Lower lobe of right lung (tissue), 2 donors: ENCODE measurements at regions not wholly inside any gene's neighbourhood (a gene's known extent, or its start where the extent isn't known, plus 50 kb on each side); places are given as distances from the start of the nearest gene placed in this dataset.
A peak's percentile ranks its signal among the peaks of the same experiment; 100 is the strongest.

ENCODE experiments used
- ATAC-seq, 2 donors: fragments of 200-7000 bp; cut with Tn5 transposase; one replicate each; pipeline ENCODE4 v1.9.1; 2020 to 2022; ENCODE audit warnings: mild to moderate bottlenecking in 2 of 2, moderate library complexity in 2 of 2
- DNase-seq: peaks from one replicate; pipeline ENCODE4 v3.0.0-alpha.2; 2020
- H3K27ac ChIP-seq: fragments of 200-600 bp; one replicate; pipeline ENCODE4 v1.8.0; 2022
- H3K27me3 ChIP-seq: fragments of 200-600 bp; one replicate; pipeline ENCODE4 v1.8.0; 2022; ENCODE audit warnings: low read depth
- H3K36me3 ChIP-seq: fragments of 200-600 bp; one replicate; pipeline ENCODE4 v1.8.0; 2022; ENCODE audit warnings: mild to moderate bottlenecking
- H3K4me1 ChIP-seq: fragments of 200-600 bp; one replicate; pipeline ENCODE4 v1.8.0; 2022
- H3K4me3 ChIP-seq: fragments of 200-600 bp; one replicate; pipeline ENCODE4 v1.8.0; 2022; ENCODE audit warnings: mild to moderate bottlenecking
- H3K9me3 ChIP-seq: fragments of 200-600 bp; one replicate; pipeline ENCODE4 v1.8.0; 2022
- intact Hi-C: fragments of 100-400 bp; cut with DNase I; formaldehyde crosslinking; loops from one replicate; pipeline ENCODE4 v1.11.0; 2022
- TF ChIP-seq, protein P1 (sequence below): fragments of 200-600 bp; IDR thresholded peaks from one replicate; pipeline ENCODE4 v1.8.0; 2022; ENCODE audit warnings: antibody characterized with exemption, mild to moderate bottlenecking
- donor health status: DM: no; HTN: yes; CAD: no; lungs with severe emphysema.

DNA sequence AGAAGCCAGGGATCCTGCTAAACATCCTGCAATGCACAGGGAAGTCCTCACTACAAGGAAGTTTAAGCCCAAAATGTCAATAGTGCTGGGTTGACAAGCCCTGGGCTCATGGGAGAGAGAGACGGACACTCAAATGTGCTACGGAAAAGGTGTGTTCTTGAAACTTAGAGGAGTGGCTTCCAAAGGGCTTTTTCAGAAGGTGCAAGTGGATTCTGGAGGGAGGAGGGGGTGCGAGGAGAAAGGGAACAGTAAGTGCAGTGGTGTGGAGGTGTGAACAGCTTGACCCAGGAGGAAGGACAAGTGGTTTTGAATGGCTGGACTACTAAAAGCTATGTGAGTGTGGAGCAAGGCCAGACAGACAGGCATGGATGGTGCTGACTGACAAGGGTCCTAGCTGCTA is 50.4 kb upstream of the CECR2 start:
- intact Hi-C loops = no loop called here
- no peak for DNase-seq
- peak; percentile 54 to 86 for ATAC-seq

DNA sequence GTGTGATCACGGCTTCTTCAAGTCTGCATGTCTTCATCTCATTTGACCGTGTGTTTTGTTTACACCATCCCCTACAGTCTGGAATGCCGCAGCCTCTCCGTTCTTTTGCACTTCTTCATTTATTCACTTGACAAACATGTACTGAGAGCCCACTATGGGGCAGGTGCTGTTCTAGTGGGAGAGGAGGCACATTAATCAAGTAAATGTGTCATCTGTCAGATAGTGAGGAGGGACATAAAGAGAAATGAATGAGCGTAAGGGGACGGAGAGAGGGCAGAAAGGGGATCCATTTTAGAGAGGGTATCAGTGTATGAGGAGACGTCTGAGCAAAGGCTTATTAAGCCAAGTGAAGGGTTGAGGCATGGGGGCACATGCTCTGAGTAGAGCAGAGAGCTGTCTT is 54.0 kb upstream of the CECR2 start:
- Histone ChIP-seq H3K27ac (no peak overlapping the region), H3K27me3 (no peaks in the 10 kb centered on the region), H3K4me3 (no peak overlapping the region), H3K4me1 (no peaks in the 10 kb centered on the region), H3K9me3 (no peaks in the 10 kb centered on the region), H3K36me3 (no peaks in the 10 kb centered on the region)
- intact Hi-C loops = no loop called here
- ATAC-seq (no peak), DNase-seq (no peak)
- TF ChIP-seq, protein P1, sequence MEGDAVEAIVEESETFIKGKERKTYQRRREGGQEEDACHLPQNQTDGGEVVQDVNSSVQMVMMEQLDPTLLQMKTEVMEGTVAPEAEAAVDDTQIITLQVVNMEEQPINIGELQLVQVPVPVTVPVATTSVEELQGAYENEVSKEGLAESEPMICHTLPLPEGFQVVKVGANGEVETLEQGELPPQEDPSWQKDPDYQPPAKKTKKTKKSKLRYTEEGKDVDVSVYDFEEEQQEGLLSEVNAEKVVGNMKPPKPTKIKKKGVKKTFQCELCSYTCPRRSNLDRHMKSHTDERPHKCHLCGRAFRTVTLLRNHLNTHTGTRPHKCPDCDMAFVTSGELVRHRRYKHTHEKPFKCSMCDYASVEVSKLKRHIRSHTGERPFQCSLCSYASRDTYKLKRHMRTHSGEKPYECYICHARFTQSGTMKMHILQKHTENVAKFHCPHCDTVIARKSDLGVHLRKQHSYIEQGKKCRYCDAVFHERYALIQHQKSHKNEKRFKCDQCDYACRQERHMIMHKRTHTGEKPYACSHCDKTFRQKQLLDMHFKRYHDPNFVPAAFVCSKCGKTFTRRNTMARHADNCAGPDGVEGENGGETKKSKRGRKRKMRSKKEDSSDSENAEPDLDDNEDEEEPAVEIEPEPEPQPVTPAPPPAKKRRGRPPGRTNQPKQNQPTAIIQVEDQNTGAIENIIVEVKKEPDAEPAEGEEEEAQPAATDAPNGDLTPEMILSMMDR = no peak

More for the DNA sequence above, 50.4 kb upstream of the CECR2 start:
- no peaks in the 10 kb centered on the region for H3K27me3 ChIP-seq
- no peaks in the 10 kb centered on the region for H3K9me3 ChIP-seq
- TF ChIP-seq, protein P1 = no peak
- no peaks in the 10 kb centered on the region for H3K36me3 ChIP-seq
- H3K4me1 ChIP-seq = no peaks in the 10 kb centered on the region
- H3K4me3 ChIP-seq = no peak overlapping the region
- no peak overlapping the region for H3K27ac ChIP-seq

DNA sequence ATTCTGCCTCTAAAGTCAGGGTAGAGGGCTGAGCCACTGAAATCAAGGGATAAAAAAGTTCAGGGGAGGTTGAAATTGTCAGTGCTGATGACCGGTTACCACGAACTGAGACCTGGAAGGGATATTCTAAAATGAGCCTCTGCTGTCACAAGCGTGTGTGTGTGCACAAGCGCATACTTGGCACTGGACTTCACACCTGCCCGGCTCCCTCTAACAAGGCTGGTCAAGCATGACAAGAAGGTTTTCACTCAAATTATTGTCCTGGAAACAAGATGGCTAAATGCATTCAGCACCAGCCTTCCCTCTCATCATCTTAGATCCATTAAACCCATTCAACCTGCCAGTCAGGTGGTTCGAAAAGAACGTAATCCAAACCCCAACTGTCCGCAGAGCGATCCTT is 54.8 kb upstream of the CECR2 start:
- Histone ChIP-seq H3K4me3 (no peak overlapping the region), H3K27me3 (no peaks in the 10 kb centered on the region), H3K9me3 (no peaks in the 10 kb centered on the region), H3K4me1 (no peaks in the 10 kb centered on the region), H3K36me3 (no peaks in the 10 kb centered on the region), H3K27ac (no peak overlapping the region)
- no peak for ATAC-seq
- TF ChIP-seq, protein P1 = no peak
- no peak for DNase-seq
- intact Hi-C loops = no loop called here

DNA sequence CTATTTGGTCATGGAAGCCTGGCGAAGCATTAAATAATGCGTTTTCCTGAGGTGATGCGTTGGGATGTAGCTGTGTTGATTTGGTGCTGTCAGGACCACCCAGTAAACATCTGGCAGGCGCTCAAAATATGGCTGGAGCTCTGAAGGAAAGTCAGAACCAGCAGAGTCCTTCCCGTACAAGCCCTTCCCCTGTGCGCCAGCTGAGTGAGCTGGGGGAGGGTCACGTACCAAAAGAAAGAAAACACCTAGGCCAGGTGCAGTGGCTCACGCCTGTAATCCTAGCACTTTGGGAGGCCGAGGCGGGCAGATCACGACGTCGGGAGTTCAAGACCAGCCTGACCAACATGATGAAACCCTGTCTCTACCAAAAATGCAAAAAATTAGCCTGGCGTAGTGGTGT is 55.6 kb upstream of the CECR2 start:
- H3K36me3 ChIP-seq = no peaks in the 10 kb centered on the region
- intact Hi-C loops = no loop called here
- no peaks in the 10 kb centered on the region for H3K4me1 ChIP-seq
- no peak overlapping the region for H3K4me3 ChIP-seq
- ATAC-seq (no peak), DNase-seq (no peak)
- H3K27me3 ChIP-seq = no peaks in the 10 kb centered on the region
- no peak overlapping the region for H3K27ac ChIP-seq
- no peaks in the 10 kb centered on the region for H3K9me3 ChIP-seq
- TF ChIP-seq, protein P1 = no peak

DNA sequence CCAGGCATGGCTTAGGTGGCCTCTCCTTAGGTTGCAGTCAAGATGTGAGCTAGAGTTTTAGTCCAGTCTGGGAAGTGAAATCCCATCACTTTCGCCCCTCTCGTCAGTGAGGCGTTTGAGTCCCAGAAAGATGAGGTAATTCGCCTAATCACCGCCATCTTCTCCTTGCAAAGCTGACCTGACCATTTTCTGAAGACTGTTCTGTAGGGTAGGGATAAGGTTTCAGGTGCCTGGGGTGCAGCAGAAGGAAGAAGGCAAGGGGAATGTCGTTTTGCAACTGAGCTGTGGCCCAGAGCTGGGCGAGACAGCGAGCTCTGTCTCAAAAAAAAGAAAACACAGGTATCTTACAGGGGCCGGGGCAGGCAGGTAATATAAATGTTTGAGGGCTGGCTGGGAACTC is 61.7 kb upstream of the CECR2 start:
- intact Hi-C loops = no loop called here
- Histone ChIP-seq H3K36me3 (no peaks in the 10 kb centered on the region), H3K27me3 (no peaks in the 10 kb centered on the region), H3K9me3 (no peaks in the 10 kb centered on the region), H3K27ac (no peak overlapping the region), H3K4me3 (no peak overlapping the region), H3K4me1 (no peaks in the 10 kb centered on the region)
- no peak for DNase-seq
- TF ChIP-seq, protein P1 = no peak
- ATAC-seq = no peak

DNA sequence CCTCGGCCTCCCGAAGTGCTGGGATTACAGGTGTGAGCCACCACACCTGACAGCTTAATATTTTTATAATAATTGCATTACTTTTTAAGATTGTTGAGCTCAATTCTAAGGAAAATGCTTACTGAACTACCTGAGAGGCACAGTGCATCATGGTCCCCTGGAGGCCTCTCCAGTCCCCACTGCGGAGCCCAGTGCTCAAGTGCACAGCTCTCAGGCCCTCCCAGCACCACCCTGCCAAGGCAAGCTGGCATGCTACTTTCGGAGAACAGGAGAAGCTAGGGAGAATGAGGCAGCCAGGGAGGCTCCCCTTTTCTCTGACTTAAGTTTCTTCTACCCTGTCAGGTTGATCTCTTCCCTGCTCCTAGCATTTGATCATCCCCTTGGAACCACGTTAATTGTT is 64.2 kb upstream of the CECR2 start:
- intact Hi-C loops = no loop called here
- no peak for DNase-seq
- TF ChIP-seq, protein P1 = no peak
- H3K9me3 ChIP-seq = no peaks in the 10 kb centered on the region
- H3K4me3 ChIP-seq = no peak overlapping the region
- no peak overlapping the region for H3K27ac ChIP-seq
- no peaks in the 10 kb centered on the region for H3K27me3 ChIP-seq
- no peak for ATAC-seq
- no peaks in the 10 kb centered on the region for H3K4me1 ChIP-seq
- no peaks in the 10 kb centered on the region for H3K36me3 ChIP-seq
